C4-2B (cell line): ENCODE measurements at regions not wholly inside any gene's neighbourhood (a gene's known extent, or its start where the extent isn't known, plus 50 kb on each side); places are given as distances from the start of the nearest gene placed in this dataset.

Experiments
- H3K27ac ChIP-seq: fragments of 450-650 bp; 2 replicates; pipeline ENCODE4 v1.5.1; 2017
- ZFX ChIP-seq: fragments of 450-650 bp; IDR thresholded peaks from 2 replicates; pipeline ENCODE4 v1.6.1; 2017
- TF ChIP-seq, protein P1 (sequence below): fragments of 450-650 bp; conservative IDR thresholded peaks from 2 replicates; pipeline ENCODE4 v1.5.1; 2017; ENCODE audit warnings: mild to moderate bottlenecking

DNA sequence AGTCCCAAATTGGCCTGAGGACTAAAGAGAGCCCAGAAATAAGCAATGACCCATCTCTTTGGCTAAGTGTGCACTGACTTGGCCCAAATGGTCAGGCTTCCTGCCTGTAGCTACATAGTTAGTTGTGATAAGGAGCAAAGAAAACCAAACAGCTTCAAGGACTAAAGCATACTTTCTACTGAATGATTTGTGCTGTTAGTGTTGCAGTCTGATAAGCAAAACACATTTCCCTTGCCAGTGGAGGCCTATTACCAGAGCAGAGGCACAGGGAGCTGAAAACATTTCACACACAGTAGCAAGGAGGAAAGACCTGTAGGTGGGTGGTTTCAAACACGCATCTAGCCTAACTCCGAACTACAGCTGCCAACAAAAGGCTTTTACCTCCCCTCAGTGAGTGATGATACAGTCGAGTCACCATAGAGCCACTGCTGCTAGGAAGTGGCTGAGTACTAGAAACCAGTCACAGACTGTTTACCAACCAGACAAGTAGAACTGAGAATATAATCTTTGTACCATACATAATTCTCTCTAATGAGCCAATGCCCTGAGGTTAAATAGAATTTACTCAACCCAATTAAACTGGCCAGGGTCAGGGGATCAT, 222.3 kb upstream of the THBS1 start:
- H3K27ac ChIP-seq, result peak overlapping the region; percentile 63; the same call in 1 of the 2 replicates
- TF ChIP-seq, protein P1, sequence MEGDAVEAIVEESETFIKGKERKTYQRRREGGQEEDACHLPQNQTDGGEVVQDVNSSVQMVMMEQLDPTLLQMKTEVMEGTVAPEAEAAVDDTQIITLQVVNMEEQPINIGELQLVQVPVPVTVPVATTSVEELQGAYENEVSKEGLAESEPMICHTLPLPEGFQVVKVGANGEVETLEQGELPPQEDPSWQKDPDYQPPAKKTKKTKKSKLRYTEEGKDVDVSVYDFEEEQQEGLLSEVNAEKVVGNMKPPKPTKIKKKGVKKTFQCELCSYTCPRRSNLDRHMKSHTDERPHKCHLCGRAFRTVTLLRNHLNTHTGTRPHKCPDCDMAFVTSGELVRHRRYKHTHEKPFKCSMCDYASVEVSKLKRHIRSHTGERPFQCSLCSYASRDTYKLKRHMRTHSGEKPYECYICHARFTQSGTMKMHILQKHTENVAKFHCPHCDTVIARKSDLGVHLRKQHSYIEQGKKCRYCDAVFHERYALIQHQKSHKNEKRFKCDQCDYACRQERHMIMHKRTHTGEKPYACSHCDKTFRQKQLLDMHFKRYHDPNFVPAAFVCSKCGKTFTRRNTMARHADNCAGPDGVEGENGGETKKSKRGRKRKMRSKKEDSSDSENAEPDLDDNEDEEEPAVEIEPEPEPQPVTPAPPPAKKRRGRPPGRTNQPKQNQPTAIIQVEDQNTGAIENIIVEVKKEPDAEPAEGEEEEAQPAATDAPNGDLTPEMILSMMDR, result no peak
- TF ChIP-seq ZFX, result no peak

DNA sequence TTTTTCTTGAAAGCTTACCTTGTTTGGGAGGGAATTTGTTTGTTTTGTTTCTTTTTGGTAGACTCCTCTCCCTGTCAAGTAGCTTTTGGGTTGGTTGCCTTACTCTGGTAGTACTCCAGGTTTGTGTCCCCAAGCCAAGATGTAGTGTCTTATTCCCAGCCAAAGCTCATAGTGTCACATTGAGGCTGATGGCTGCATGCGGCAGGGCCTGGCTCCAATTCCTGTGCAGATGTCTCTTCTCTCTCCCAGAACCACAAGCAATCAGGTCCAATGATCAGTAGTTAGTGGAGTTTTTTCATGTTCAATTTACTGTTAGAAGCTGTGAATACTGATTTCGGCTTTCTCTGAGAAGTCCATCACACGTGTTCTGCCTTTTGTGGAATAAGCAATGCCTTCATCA, 221.1 kb upstream of the THBS1 start:
- peak overlapping the region; percentile 59; the same call in 1 of the 2 replicates for H3K27ac ChIP-seq

DNA sequence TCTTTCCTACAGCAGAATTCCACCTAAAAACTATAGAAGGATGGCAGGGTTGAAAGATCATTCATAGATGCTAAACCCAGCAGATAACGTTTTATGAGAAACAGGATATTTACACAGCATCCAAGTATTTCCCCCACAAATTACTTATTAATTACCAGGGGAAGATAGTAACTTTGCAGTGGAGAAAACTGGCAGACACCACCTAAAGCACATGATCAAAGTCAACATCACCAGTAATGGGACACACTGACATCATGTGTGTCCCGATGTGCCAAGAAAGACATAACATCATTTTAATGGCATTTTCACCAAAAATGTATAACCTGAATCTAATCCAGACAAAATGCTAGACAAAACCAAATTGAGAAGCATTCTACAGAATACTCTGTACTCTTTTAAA, 220.4 kb upstream of the THBS1 start:
- TF ChIP-seq, protein P1, result no peak
- H3K27ac ChIP-seq, result no peak overlapping the region

More for the DNA sequence above, 221.1 kb upstream of the THBS1 start:
- TF ChIP-seq, protein P1, result no peak
- no peak for TF ChIP-seq ZFX

DNA sequence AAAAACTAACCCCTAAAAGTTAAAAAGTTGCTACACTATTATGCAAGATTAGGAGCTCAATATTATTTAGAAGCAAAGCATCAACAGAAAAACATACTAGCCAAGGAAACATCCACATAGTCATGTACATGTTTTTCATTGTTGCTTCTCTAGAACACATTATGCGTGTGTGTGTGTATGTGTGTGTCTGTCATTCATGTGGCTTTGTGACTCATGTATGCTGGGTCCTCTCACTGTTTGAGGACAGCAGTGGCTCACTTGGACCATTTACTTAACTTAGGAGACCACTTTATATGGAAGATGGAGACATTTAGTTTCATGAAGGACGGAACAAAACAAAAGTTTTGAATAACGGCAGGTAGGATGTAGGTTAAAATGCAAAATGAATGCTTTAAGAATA, 219.4 kb upstream of the THBS1 start:
- TF ChIP-seq ZFX, result no peak
- TF ChIP-seq, protein P1, result no peak
- H3K27ac ChIP-seq, result no peak overlapping the region

DNA sequence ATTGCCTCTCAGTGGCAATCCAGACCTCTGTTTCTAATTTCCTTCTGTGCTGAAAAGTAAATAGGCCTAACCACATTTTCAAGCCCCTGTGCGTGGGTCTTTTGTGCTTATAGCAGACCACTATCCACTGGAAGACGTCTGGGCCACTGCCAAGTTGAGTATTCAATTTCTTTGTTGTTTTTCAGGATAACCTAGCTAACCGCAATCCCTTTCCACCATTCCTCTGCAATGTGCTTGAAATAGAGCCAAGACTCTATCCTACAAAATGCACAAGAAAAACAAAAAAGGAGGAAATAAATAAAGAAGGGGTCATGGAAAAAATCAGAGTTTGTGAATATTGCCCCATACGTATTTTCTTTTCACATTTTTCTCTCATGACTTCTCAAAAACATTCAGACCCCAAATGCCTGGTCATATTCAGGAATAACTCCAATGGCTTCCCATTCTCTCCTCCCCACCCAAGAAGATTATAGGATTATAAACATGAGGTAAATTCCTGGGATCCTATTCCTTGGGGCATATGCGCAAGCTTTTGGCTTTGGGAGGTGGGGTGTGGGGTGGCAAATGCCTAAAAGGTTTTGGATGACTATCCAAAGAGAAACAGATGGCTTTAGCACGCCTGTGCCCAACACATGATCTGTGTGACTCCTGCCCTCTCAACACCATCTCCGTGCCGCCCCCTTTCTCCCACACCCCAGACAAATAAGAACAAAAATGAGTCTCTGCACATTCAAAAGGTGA, 217.9 kb upstream of the THBS1 start:
- TF ChIP-seq ZFX, result no peak
- TF ChIP-seq, protein P1, result no peak
- H3K27ac ChIP-seq, result peak overlapping the region; percentile 13; the same call in 1 of the 2 replicates

DNA sequence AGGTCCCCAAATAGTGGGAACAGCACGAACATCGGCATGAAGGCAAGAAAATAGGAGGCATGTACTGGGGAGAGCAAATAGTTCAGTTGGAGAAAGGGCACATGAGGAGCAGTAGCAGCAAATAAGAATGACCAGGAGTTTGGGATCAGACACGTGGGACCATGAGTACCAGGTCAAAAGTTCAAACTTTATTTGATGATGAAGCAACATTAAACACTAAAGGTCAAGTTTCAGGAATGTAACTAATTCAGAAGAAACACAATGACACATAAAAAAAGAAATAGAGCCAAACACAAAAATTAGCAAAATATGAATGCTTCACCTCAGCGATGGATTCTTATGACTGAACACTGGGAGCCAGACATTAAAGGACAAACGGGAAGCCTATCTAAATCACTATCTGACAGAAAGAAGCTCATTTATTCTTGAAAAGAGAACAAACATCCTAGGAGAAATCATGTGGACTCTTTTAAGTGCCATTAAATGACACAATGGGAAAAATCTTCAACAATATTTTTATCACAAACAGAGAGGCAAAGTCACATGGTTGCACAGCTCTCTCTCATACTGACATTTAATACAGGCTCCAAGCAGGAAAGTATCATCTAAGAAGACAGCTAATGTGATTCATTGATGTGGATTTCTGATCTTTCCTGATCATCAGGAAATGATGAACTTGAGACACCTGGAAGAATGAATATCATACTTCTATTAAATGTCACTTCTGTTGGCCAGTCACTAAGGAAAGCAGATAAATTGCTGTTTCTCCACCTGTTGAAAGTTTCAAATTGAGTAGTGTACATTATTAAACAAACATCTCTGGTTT, 216.9 kb upstream of the THBS1 start:
- H3K27ac ChIP-seq, result peak overlapping the region; percentile 13; the same call in 1 of the 2 replicates
- TF ChIP-seq ZFX, result no peak
- TF ChIP-seq, protein P1, result no peak

DNA sequence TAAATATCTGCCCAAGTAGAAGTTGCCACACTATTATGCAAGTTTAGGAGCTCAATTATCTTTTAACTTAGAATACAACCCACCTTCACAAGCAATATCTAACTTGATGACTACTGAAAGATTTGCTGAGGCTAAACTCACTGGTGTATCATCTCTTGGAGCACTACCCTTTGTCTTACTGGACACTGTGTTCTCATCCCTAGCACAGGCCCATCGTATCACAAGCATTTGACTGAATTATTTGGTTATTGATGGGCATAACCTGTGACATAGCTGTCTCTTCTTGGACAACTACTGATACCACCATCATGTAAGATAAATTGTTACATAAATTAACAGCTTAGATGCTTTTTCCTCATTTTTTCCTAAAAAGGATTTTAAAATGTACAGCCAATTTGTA, 216.2 kb upstream of the THBS1 start:
- H3K27ac ChIP-seq, result no peak overlapping the region

More for the DNA sequence above, 216.2 kb upstream of the THBS1 start:
- TF ChIP-seq, protein P1, result no peak
- no peak for TF ChIP-seq ZFX
